ENCODE measurements at regions not wholly inside any gene's neighbourhood (a gene's known extent, or its start where the extent isn't known, plus 50 kb on each side); places are given as distances from the start of the nearest gene placed in this dataset.

DNA sequence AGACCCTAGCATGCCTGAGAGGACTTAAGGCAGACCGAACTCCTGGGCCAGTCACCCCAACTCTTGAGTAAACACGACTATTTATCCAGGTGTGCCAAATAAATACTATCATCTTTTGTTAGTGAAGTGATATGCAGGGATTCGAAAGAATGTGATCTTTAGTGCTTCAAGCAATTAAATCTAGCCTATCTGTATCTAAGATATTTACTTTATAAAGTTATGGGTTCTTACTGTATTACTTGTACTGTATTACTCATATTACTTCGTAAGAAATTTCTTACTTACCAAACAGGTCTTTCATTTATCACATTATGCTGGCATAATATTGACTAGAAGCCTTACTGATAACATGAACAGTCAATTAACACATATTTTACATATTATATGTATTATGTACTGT is 211.6 kb upstream of the NECTIN3 start:
- intact Hi-C loops (cut with micrococcal nuclease) (no loop called here), in situ Hi-C loops (cut with MboI) (no loop called here)
- Histone ChIP-seq H3K36me3 (ENCODE audit: control insufficient read depth, insufficient read depth, low read length) (no peaks in the 10 kb centered on the region), H3K4me2 (ENCODE audit: insufficient read depth, low read length) (no peak overlapping the region), H3K4me1 (replicated peaks in 1 of 2; ENCODE audit: control insufficient read depth in 2 of 2, insufficient read depth in 2 of 2, low read length in 2 of 2) (no peaks in the 10 kb centered on the region), H2AFZ (ENCODE audit: low read depth, low read length) (no peak overlapping the region), H3K79me2 (ENCODE audit: control insufficient read depth, insufficient read depth, low read length) (no peaks in the 10 kb centered on the region), H3K27me3 (ENCODE audit: control insufficient read depth in 2 of 2, insufficient read depth in 2 of 2, low read length in 2 of 2) (no peaks in the 10 kb centered on the region), H4K20me1 (replicated peaks; ENCODE audit: control insufficient read depth, insufficient read depth, low read length) (no peaks in the 10 kb centered on the region), H3K9ac (ENCODE audit: insufficient read depth in 1 of 2, low read depth in 2 of 2, low read length in 2 of 2) (no peak overlapping the region), H3K27ac (ENCODE audit: extremely low read depth, low read depth, low read length) (no peak overlapping the region), H3K4me3 (no peak overlapping the region), H3K9me1 (ENCODE audit: control insufficient read depth, insufficient read depth, low read length) (no peaks in the 10 kb centered on the region), H3K9me3 (replicated peaks; ENCODE audit: control insufficient read depth, insufficient read depth, low read depth, low read length) (no peaks in the 10 kb centered on the region)
- CTCF ChIA-PET (ENCODE audit: low intra/inter-chr PET ratio), result no interaction called here
- FAIRE-seq, result no peak
- no peak for DNase-seq (ENCODE audit: extremely low read depth in 1 of 4, low spot score in 3 of 4)
- ATAC-seq, result no peak
- POLR2A ChIA-PET, result interaction anchor here (1.0 kb wide), 1 partner anchor 37 kb away, joined by 3 read pairs; no protein-coding TSS in a partner anchor
- 2% methylated on average over 4 of the region's 4 CpGs for WGBS (ENCODE audit: insufficient coverage, low coverage, missing lambda C conversion rate)
- TF ChIP-seq ZNF75A (CRISPR knock-in tag; IDR thresholded peaks at IDR 0.05) (no peak), KDM1A (IDR thresholded peaks at IDR 0.05) (no peak), EHMT2 (IDR thresholded peaks at IDR 0.05) (no peak), STAG1 (CRISPR knock-in tag; IDR thresholded peaks at IDR 0.05; ENCODE audit: borderline replicate concordance) (no peak), SMAD2 (IDR thresholded peaks at IDR 0.05; ENCODE audit: low read depth, low read length) (no peak), NCOA2 (IDR thresholded peaks at IDR 0.05; ENCODE audit: partially characterized antibody in 2 of 2) (no peak), CEBPG (CRISPR knock-in tag; IDR thresholded peaks at IDR 0.05) (no peak), CEBPG (tag; conservative IDR thresholded peaks at IDR 0.05 in 1 of 2, IDR thresholded peaks at IDR 0.05 in 1 of 2) (no peak), HDGF (IDR thresholded peaks at IDR 0.05) (no peak)
- TF ChIP-seq, protein P1, sequence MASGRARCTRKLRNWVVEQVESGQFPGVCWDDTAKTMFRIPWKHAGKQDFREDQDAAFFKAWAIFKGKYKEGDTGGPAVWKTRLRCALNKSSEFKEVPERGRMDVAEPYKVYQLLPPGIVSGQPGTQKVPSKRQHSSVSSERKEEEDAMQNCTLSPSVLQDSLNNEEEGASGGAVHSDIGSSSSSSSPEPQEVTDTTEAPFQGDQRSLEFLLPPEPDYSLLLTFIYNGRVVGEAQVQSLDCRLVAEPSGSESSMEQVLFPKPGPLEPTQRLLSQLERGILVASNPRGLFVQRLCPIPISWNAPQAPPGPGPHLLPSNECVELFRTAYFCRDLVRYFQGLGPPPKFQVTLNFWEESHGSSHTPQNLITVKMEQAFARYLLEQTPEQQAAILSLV (tag; IDR thresholded peaks at IDR 0.05), result no peak
- TF ChIP-seq, protein P2, sequence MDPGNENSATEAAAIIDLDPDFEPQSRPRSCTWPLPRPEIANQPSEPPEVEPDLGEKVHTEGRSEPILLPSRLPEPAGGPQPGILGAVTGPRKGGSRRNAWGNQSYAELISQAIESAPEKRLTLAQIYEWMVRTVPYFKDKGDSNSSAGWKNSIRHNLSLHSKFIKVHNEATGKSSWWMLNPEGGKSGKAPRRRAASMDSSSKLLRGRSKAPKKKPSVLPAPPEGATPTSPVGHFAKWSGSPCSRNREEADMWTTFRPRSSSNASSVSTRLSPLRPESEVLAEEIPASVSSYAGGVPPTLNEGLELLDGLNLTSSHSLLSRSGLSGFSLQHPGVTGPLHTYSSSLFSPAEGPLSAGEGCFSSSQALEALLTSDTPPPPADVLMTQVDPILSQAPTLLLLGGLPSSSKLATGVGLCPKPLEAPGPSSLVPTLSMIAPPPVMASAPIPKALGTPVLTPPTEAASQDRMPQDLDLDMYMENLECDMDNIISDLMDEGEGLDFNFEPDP (CRISPR knock-in tag; IDR thresholded peaks at IDR 0.05), result no peak
- TF ChIP-seq, protein P3, sequence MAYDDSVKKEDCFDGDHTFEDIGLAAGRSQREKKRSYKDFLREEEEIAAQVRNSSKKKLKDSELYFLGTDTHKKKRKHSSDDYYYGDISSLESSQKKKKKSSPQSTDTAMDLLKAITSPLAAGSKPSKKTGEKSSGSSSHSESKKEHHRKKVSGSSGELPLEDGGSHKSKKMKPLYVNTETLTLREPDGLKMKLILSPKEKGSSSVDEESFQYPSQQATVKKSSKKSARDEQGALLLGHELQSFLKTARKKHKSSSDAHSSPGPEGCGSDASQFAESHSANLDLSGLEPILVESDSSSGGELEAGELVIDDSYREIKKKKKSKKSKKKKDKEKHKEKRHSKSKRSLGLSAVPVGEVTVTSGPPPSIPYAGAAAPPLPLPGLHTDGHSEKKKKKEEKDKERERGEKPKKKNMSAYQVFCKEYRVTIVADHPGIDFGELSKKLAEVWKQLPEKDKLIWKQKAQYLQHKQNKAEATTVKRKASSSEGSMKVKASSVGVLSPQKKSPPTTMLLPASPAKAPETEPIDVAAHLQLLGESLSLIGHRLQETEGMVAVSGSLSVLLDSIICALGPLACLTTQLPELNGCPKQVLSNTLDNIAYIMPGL (CRISPR knock-in tag; IDR thresholded peaks at IDR 0.05), result no peak
- TF ChIP-seq, protein P4, sequence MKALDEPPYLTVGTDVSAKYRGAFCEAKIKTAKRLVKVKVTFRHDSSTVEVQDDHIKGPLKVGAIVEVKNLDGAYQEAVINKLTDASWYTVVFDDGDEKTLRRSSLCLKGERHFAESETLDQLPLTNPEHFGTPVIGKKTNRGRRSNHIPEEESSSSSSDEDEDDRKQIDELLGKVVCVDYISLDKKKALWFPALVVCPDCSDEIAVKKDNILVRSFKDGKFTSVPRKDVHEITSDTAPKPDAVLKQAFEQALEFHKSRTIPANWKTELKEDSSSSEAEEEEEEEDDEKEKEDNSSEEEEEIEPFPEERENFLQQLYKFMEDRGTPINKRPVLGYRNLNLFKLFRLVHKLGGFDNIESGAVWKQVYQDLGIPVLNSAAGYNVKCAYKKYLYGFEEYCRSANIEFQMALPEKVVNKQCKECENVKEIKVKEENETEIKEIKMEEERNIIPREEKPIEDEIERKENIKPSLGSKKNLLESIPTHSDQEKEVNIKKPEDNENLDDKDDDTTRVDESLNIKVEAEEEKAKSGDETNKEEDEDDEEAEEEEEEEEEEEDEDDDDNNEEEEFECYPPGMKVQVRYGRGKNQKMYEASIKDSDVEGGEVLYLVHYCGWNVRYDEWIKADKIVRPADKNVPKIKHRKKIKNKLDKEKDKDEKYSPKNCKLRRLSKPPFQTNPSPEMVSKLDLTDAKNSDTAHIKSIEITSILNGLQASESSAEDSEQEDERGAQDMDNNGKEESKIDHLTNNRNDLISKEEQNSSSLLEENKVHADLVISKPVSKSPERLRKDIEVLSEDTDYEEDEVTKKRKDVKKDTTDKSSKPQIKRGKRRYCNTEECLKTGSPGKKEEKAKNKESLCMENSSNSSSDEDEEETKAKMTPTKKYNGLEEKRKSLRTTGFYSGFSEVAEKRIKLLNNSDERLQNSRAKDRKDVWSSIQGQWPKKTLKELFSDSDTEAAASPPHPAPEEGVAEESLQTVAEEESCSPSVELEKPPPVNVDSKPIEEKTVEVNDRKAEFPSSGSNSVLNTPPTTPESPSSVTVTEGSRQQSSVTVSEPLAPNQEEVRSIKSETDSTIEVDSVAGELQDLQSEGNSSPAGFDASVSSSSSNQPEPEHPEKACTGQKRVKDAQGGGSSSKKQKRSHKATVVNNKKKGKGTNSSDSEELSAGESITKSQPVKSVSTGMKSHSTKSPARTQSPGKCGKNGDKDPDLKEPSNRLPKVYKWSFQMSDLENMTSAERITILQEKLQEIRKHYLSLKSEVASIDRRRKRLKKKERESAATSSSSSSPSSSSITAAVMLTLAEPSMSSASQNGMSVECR (CRISPR knock-in tag; IDR thresholded peaks at IDR 0.05), result no peak
- TF ChIP-seq, protein P5, sequence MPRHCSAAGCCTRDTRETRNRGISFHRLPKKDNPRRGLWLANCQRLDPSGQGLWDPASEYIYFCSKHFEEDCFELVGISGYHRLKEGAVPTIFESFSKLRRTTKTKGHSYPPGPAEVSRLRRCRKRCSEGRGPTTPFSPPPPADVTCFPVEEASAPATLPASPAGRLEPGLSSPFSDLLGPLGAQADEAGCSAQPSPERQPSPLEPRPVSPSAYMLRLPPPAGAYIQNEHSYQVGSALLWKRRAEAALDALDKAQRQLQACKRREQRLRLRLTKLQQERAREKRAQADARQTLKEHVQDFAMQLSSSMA (CRISPR knock-in tag; IDR thresholded peaks at IDR 0.05), result no peak
- no TSS peak for BruUV-seq (replicated peaks)

Measured in K562 (cell line).